ENCODE measurements at regions not wholly inside any gene's neighbourhood (a gene's known extent, or its start where the extent isn't known, plus 50 kb on each side); places are given as distances from the start of the nearest gene placed in this dataset.

- TF ChIP-seq CTCF (IDR thresholded peaks at IDR 0.05) = no peak
- no peak for TF ChIP-seq POLR2A (IDR thresholded peaks at IDR 0.05)
These were observed 587.1 kb upstream of the FTMT start for GRCh38 chr5:121264605-121265004.

Measured in thyroid gland (tissue), 4 donors.